Tibial nerve (tissue), 4 donors: ENCODE measurements at regions not wholly inside any gene's neighbourhood (a gene's known extent, or its start where the extent isn't known, plus 50 kb on each side); places are given as distances from the start of the nearest gene placed in this dataset.
A peak's percentile ranks its signal among the peaks of the same experiment; 100 is the strongest.

Experiments
- DNase-seq, 2 donors: peaks; one replicate each; pipeline ENCODE4 v3.0.0-alpha.2; 2019; ENCODE audit warnings: low spot score in 2 of 2
- H3K27ac ChIP-seq, 4 donors: fragments of 200-600 bp; sonication (generic) in 3 of 4; one replicate each; pipeline ENCODE4 v1.5.1; 2017 to 2019; ENCODE audit warnings: mild to moderate bottlenecking in 1 of 4
- H3K27me3 ChIP-seq, 2 donors: fragments of 200-600 bp; sonication (generic) in 1 of 2; one replicate each; pipeline versions ENCODE4 v1.5.1 to v1.6.0; 2017 to 2019
- H3K36me3 ChIP-seq, 3 donors: fragments of 200-600 bp; sonication (generic); one replicate each; pipeline ENCODE4 v1.5.1; 2018 to 2019
- H3K4me1 ChIP-seq, 4 donors: fragments of 200-600 bp; sonication (generic) in 3 of 4; one replicate each; pipeline ENCODE4 v1.5.1; 2017 to 2019
- H3K4me3 ChIP-seq, 4 donors: fragments of 200-600 bp; sonication (generic) in 3 of 4; one replicate each; pipeline ENCODE4 v1.5.1; 2017 to 2019; ENCODE audit warnings: mild to moderate bottlenecking in 1 of 4, moderate library complexity in 1 of 4
- H3K9me3 ChIP-seq, 4 donors: fragments of 200-600 bp; sonication (generic) in 3 of 4; one replicate each; pipeline ENCODE4 v1.5.1; 2017 to 2019
- EP300 ChIP-seq, 2 donors: sonication (generic); formaldehyde crosslinking; IDR thresholded peaks; one replicate each; pipeline ENCODE4 v1.6.1; 2017; ENCODE audit warnings: antibody characterized with exemption in 2 of 2, mild to moderate bottlenecking in 1 of 2
- POLR2A ChIP-seq, 2 donors: fragments of 450-650 bp; IDR thresholded peaks; one replicate each; pipeline ENCODE4 v1.6.1; 2017; ENCODE audit warnings: antibody characterized with exemption in 2 of 2, mild to moderate bottlenecking in 2 of 2, moderate library complexity in 2 of 2
- WGBS, 2 donors: methylation state at CpG; one replicate each; pipeline ENCODE4 v1.1.5; 2018; 5-methylcytosine and 5-hydroxymethylcytosine counted together
- TF ChIP-seq, protein P1 (sequence below), 5 experiments: fragments of 200-600 bp in 3 of 5; fragments of 450-650 bp in 2 of 5; sonication (generic) in 3 of 5; IDR thresholded peaks; one replicate each; pipeline ENCODE4 v1.5.1; 2016 to 2019; ENCODE audit warnings: antibody characterized with exemption in 5 of 5, mild to moderate bottlenecking in 3 of 5, moderate library complexity in 2 of 5

DNA sequence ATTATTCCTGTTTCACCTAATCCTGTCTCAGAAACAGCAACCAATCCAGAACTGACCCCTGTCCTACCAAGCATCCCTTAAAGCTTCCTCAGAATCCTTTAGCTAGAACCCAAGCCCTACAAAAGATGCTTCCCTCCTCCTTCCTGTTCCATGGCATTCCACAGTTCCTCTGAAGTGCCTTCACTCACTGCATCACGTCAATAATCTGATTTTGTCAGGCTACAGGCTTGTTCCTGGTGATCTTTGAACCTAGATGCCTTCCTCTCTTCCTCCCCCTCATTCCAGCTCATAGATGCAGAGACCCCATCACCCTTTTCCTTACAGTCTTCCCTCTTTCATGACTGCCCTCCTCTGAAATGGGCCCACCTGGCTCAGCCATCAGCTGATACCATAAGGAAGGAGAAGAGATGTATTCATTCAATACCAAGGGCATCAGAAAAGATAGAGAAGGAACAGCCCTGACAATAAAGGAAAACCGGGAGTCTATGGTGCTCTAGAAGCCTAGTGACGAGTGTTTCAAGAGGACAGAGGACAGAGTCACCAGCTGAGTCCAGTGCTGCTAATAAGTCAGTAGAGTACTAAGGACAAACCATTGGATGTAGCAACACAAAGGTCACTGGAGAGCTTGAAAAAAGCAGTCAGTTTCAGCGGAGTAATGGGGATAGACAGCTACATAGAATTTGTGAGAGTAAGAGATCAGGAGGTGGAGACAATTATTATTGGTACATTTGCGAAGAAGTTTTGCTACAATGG lies 62.5 kb upstream of the SPDEF start:
- WGBS, 2 donors, result 85% methylated on average over 5 of the region's 5 CpGs
- H3K27me3 ChIP-seq, result no peaks in the 10 kb centered on the region
- no peaks in the 10 kb centered on the region for H3K4me1 ChIP-seq
- no peaks in the 10 kb centered on the region for H3K9me3 ChIP-seq
- no peak overlapping the region for H3K4me3 ChIP-seq
- DNase-seq, result no peak
- TF ChIP-seq POLR2A (IDR thresholded peaks at IDR 0.05) (no peak), EP300 (IDR thresholded peaks at IDR 0.05) (no peak)
- TF ChIP-seq, protein P1, sequence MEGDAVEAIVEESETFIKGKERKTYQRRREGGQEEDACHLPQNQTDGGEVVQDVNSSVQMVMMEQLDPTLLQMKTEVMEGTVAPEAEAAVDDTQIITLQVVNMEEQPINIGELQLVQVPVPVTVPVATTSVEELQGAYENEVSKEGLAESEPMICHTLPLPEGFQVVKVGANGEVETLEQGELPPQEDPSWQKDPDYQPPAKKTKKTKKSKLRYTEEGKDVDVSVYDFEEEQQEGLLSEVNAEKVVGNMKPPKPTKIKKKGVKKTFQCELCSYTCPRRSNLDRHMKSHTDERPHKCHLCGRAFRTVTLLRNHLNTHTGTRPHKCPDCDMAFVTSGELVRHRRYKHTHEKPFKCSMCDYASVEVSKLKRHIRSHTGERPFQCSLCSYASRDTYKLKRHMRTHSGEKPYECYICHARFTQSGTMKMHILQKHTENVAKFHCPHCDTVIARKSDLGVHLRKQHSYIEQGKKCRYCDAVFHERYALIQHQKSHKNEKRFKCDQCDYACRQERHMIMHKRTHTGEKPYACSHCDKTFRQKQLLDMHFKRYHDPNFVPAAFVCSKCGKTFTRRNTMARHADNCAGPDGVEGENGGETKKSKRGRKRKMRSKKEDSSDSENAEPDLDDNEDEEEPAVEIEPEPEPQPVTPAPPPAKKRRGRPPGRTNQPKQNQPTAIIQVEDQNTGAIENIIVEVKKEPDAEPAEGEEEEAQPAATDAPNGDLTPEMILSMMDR (IDR thresholded peaks at IDR 0.05), result no peak
- H3K36me3 ChIP-seq, result peaks cover 0 to 25% (median 0%) of the 10 kb centered on the region in 3 donors
- H3K27ac ChIP-seq, result no peak overlapping the region

DNA sequence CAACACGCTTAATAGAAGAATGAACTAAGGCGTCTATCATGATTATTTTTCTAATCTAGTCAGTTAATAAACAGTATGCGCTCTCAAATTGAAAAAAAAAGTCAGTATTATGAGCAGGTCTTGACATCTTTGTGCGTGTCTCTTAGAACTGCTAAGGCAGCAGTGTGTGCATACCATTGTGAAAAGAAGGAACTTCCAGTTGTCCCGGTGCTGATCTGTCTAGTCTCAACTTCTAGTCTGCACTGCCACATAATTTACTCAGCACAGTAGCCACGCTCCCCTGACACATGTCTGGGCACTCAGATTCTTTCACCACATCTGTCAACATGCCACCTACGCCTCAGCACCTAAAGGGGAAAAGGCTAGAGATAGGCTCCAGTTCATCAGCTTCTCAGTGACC lies 61.1 kb upstream of the SPDEF start:
- H3K27ac ChIP-seq, result no peak overlapping the region
- no peak for TF ChIP-seq EP300 (IDR thresholded peaks at IDR 0.05)
- no peak for DNase-seq
- H3K36me3 ChIP-seq, result peaks cover 0 to 26% (median 0%) of the 10 kb centered on the region in 3 donors
- H3K4me1 ChIP-seq, result no peaks in the 10 kb centered on the region
- no peaks in the 10 kb centered on the region for H3K9me3 ChIP-seq
- H3K4me3 ChIP-seq, result no peak overlapping the region
- H3K27me3 ChIP-seq, result no peaks in the 10 kb centered on the region
- 79 to 90% methylated on average over 7 of the region's 7 CpGs for WGBS, 2 donors

DNA sequence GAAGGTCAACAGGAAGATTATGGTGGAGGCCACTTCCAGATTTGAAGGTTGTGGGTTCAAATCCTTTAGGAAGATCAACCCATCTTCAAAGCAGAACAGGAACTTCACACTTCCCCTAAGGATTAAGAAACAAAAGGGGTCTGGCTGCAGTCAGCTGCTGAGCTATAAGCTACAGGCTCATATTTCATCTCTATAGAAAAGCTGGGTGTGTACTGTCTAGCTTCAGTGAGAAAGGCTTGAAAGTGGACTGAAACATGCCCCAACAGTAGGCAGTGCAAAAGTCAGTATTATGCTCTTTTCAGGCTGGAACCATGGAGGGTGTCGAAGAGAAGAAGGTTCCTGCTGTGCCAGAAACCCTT lies 60.1 kb upstream of the SPDEF start:
- H3K27ac ChIP-seq, result no peak overlapping the region
- no peak for DNase-seq
- H3K36me3 ChIP-seq, result peaks cover 0 to 26% (median 0%) of the 10 kb centered on the region in 3 donors
- TF ChIP-seq POLR2A (IDR thresholded peaks at IDR 0.05) (no peak), EP300 (IDR thresholded peaks at IDR 0.05) (no peak)
- TF ChIP-seq, protein P1 (IDR thresholded peaks at IDR 0.05), result no peak
- H3K4me3 ChIP-seq, result no peak overlapping the region
- H3K4me1 ChIP-seq, result no peaks in the 10 kb centered on the region
- no peaks in the 10 kb centered on the region for H3K9me3 ChIP-seq
- WGBS, 2 donors, result 96 to 100% methylated on average over 1 of the region's 1 CpG
- no peaks in the 10 kb centered on the region for H3K27me3 ChIP-seq

DNA sequence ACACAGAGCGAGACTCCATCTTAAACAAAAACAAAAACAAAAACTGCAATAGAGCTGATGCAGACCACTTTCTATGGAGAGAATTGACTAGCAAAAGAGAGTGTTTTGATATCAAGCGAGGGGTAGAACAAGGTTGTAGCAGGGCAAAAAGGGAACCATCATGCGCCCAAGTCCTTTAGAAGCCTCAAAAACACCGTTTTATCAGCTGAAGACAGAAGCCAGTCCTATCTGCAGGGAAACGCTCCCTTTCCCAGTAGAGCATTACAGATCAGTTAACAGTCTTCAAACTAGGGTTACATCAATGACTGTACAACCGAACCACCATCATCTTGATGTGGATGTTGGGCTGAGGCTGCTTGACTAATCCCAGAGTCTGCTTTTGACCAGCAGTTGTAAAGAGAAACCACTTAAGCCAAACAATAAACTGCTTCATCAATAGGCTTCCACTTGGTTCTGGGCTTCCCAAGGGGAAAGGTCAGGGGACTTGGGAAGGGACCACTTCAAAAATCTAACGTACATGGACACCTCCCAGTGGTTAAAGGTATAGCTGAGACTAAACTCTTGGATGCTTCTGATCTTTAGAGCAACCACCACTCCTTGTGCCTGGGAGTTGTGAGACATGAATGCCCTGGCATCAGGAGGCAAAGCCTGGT lies 59.6 kb upstream of the SPDEF start:
- no peaks in the 10 kb centered on the region for H3K27me3 ChIP-seq

DNA sequence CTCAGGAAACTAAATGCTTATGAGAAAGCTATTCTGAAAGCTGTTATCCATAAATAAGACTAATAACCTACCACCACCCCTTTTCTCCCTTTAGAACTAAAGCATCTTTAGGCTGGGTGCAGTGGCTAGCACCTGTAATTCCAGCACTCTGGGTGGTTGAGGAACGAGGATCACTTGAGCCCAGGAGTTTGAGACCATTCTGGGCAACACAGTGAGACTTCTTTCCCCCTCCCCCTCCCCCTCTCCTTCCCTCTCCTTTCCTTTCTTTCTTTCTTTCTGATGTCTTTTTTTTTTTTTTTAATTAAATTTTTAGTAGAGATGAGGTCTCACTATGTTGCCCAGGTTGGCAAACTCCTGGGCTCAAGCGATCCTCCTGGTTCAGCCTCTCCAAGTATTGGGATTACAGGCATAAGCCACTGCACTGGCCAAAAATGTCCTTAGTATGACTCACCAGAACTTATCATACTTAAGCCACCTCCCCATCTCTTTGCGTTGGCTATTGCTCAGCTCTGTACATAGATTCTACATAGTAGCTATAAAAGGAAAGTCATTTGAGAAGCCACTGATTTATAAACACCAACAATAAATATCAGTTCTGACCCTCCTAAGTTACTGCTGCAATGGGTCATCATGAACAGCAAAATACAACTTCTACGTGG lies 54.8 kb upstream of the SPDEF start:
- H3K27ac ChIP-seq, result peak overlapping the region in 1 of 4 donors; percentile 58
- TF ChIP-seq EP300 (IDR thresholded peaks at IDR 0.05) (no peak), POLR2A (IDR thresholded peaks at IDR 0.05) (no peak)
- TF ChIP-seq, protein P1 (IDR thresholded peaks at IDR 0.05), result no peak

More for the DNA sequence above, 59.6 kb upstream of the SPDEF start:
- Histone ChIP-seq H3K27ac (no peak overlapping the region), H3K9me3 (no peaks in the 10 kb centered on the region), H3K36me3 (peaks cover 0 to 26% (median 0%) of the 10 kb centered on the region in 3 donors), H3K4me3 (no peak overlapping the region), H3K4me1 (no peaks in the 10 kb centered on the region)
- no peak for DNase-seq
- 86 to 88% methylated on average over 7 of the region's 7 CpGs for WGBS, 2 donors
- TF ChIP-seq, protein P1 (IDR thresholded peaks at IDR 0.05), result no peak
- TF ChIP-seq POLR2A (IDR thresholded peaks at IDR 0.05), result no peak
- TF ChIP-seq EP300 (IDR thresholded peaks at IDR 0.05), result no peak

More for the DNA sequence above, 54.8 kb upstream of the SPDEF start:
- peaks cover 0 to 6% (median 0%) of the 10 kb centered on the region in 4 donors for H3K4me1 ChIP-seq
- H3K36me3 ChIP-seq, result peaks cover 0 to 21% (median 0%) of the 10 kb centered on the region in 3 donors
- no peaks in the 10 kb centered on the region for H3K27me3 ChIP-seq
- no peak overlapping the region for H3K4me3 ChIP-seq
- DNase-seq, result no peak
- WGBS, 2 donors, result 64 to 70% methylated on average over 4 of the region's 4 CpGs
- H3K9me3 ChIP-seq, result no peaks in the 10 kb centered on the region
